ENCODE measurements at regions not wholly inside any gene's neighbourhood (a gene's known extent, or its start where the extent isn't known, plus 50 kb on each side); places are given as distances from the start of the nearest gene placed in this dataset.

- H3K4me1 ChIP-seq (ENCODE audit: control insufficient read depth, extremely low read depth, insufficient read depth, low read length): no peaks in the 10 kb centered on the region
- no peaks in the 10 kb centered on the region for H4K20me1 ChIP-seq (replicated peaks; ENCODE audit: control insufficient read depth, extremely low read depth, insufficient read depth, low read length)
- no peak overlapping the region for H3K27ac ChIP-seq (ENCODE audit: insufficient read depth, low read depth, low read length)
- H3K9me3 ChIP-seq (replicated peaks; ENCODE audit: control insufficient read depth, insufficient read depth, low read length): peaks cover 2% of the 10 kb centered on the region
- H3K9me1 ChIP-seq (replicated peaks; ENCODE audit: control insufficient read depth, extremely low read depth, insufficient read depth, low read length): no peaks in the 10 kb centered on the region
- H3K4me2 ChIP-seq (ENCODE audit: insufficient read depth, low read length): no peak overlapping the region
- FAIRE-seq: no peak
- POLR2A ChIA-PET: no interaction called here
- no peaks in the 10 kb centered on the region for H3K36me3 ChIP-seq (ENCODE audit: control insufficient read depth in 2 of 2, extremely low read depth in 1 of 2, insufficient read depth in 2 of 2, low read length in 2 of 2)
- intact Hi-C loops (cut with micrococcal nuclease) (no loop called here), dilution Hi-C loops (cut with MboI; ENCODE audit: extremely low pct_ligation_motif_present, low sequenced_read_pairs) (no loop called here)
- TF ChIP-seq MAX (IDR thresholded peaks at IDR 0.05; ENCODE audit: insufficient read depth, insufficient read length) (no peak), FOS (IDR thresholded peaks at IDR 0.05; ENCODE audit: borderline replicate concordance, insufficient read depth, low read length) (no peak), POLR2A (IDR thresholded peaks at IDR 0.05; ENCODE audit: low read depth, low read length) (no peak), GATA2 (IDR thresholded peaks at IDR 0.05; ENCODE audit: insufficient read depth, insufficient read length, low read depth, low read length) (no peak), MYC (IDR thresholded peaks at IDR 0.05; ENCODE audit: low read depth, low read length) (no peak), POLR2AphosphoS5 (IDR thresholded peaks at IDR 0.05; ENCODE audit: insufficient read depth, low read depth, low read length) (no peak), CTCF (IDR thresholded peaks at IDR 0.05; ENCODE audit: extremely low read depth in 1 of 2, insufficient read depth in 1 of 2, low read depth in 1 of 2, low read length in 2 of 2) (no peak), JUN (IDR thresholded peaks at IDR 0.05; ENCODE audit: borderline replicate concordance, insufficient read depth, insufficient read length, low read depth) (no peak)
- H3K9ac ChIP-seq (replicated peaks; ENCODE audit: extremely low read depth, insufficient read depth, low read length): no peak overlapping the region
- BruUV-seq (replicated peaks): no TSS peak
- no peak overlapping the region for H2AFZ ChIP-seq (ENCODE audit: low read depth, low read length)
- no peaks in the 10 kb centered on the region for H3K27me3 ChIP-seq (ENCODE audit: control insufficient read depth in 2 of 2, insufficient read depth in 2 of 2, low read length in 2 of 2)
- CTCF ChIA-PET: no interaction called here
- no peak overlapping the region for H3K4me3 ChIP-seq (replicated peaks in 1 of 3; ENCODE audit: insufficient read depth in 1 of 3, low read depth in 1 of 3, low read length in 3 of 3)
- no peaks in the 10 kb centered on the region for H3K79me2 ChIP-seq (ENCODE audit: control insufficient read depth, insufficient read depth, low read length)
- no peak for DNase-seq (ENCODE audit: low read depth, low spot score)
These were observed 611.9 kb upstream of the TBX3 start for GRCh38 chr12:115295886-115296285.

Measured in endothelial cell of umbilical vein (primary cell).